ENCODE measurements at regions not wholly inside any gene's neighbourhood (a gene's known extent, or its start where the extent isn't known, plus 50 kb on each side); places are given as distances from the start of the nearest gene placed in this dataset.

GRCh38 chr7:20839196-20839735 lies 52.6 kb upstream of the SP8 start:
- Histone ChIP-seq H3K4me3 (ENCODE audit: low read depth, low read length) (no peak overlapping the region), H3K27me3 (0 out of 2 replicates have a peak, but pooled peaks cover 2% of the 10 kb centered on the region), H3K36me3 (no peaks in the 10 kb centered on the region), H3K4me1 (no peaks in the 10 kb centered on the region), H3K9me3 (no peaks in the 10 kb centered on the region)
- no peak for DNase-seq
- no peak for TF ChIP-seq CTCF (IDR thresholded peaks at IDR 0.05; ENCODE audit: low read depth, low read length)

GRCh38 chr7:20839987-20840386 lies 53.3 kb upstream of the SP8 start:
- H3K4me3 ChIP-seq (ENCODE audit: low read depth, low read length) = no peak overlapping the region
- DNase-seq = no peak
- H3K36me3 ChIP-seq = no peaks in the 10 kb centered on the region
- no peaks in the 10 kb centered on the region for H3K9me3 ChIP-seq
- TF ChIP-seq CTCF (IDR thresholded peaks at IDR 0.05; ENCODE audit: low read depth, low read length) = no peak
- 0 out of 2 replicates have a peak, but pooled peaks cover 2% of the 10 kb centered on the region for H3K27me3 ChIP-seq
- no peaks in the 10 kb centered on the region for H3K4me1 ChIP-seq

GRCh38 chr7:20846791-20847190 lies 60.1 kb upstream of the SP8 start:
- Histone ChIP-seq H3K4me1 (no peaks in the 10 kb centered on the region), H3K4me3 (ENCODE audit: low read depth, low read length) (no peak overlapping the region), H3K36me3 (no peaks in the 10 kb centered on the region), H3K27me3 (peaks cover 2% of the 10 kb centered on the region; the same call in 1 of the 2 replicates), H3K9me3 (no peaks in the 10 kb centered on the region)
- no peak for DNase-seq
- TF ChIP-seq CTCF (IDR thresholded peaks at IDR 0.05; ENCODE audit: low read depth, low read length) = no peak

GRCh38 chr7:20858951-20859350 lies 72.3 kb upstream of the SP8 start:
- Histone ChIP-seq H3K9me3 (no peaks in the 10 kb centered on the region), H3K4me1 (no peaks in the 10 kb centered on the region), H3K4me3 (ENCODE audit: low read depth, low read length) (no peak overlapping the region), H3K36me3 (no peaks in the 10 kb centered on the region), H3K27me3 (no peaks in the 10 kb centered on the region; the same call in 1 of the 2 replicates)
- no peak for TF ChIP-seq CTCF (IDR thresholded peaks at IDR 0.05; ENCODE audit: low read depth, low read length)
- DNase-seq = no peak

- DNase-seq = no peak
- Histone ChIP-seq H3K4me3 (ENCODE audit: low read depth, low read length) (no peak overlapping the region), H3K36me3 (no peaks in the 10 kb centered on the region), H3K4me1 (no peaks in the 10 kb centered on the region), H3K9me3 (no peaks in the 10 kb centered on the region), H3K27me3 (no peaks in the 10 kb centered on the region)
- TF ChIP-seq CTCF (IDR thresholded peaks at IDR 0.05; ENCODE audit: low read depth, low read length) = no peak
Observed at GRCh38 chr7:20861468-20861867, 74.8 kb upstream of the SP8 start.

- no peak for DNase-seq
- H3K9me3 ChIP-seq = no peaks in the 10 kb centered on the region
- H3K4me1 ChIP-seq = no peaks in the 10 kb centered on the region
- TF ChIP-seq CTCF (IDR thresholded peaks at IDR 0.05; ENCODE audit: low read depth, low read length) = no peak
- no peaks in the 10 kb centered on the region for H3K36me3 ChIP-seq
- H3K4me3 ChIP-seq (ENCODE audit: low read depth, low read length) = no peak overlapping the region
- no peaks in the 10 kb centered on the region for H3K27me3 ChIP-seq
Observed at GRCh38 chr7:20862554-20862953, 75.9 kb upstream of the SP8 start.

All from BE2C (cell line).